NCI-H2196 treated with DMSO at 0.1 percent for 48 hours (cell line): ENCODE measurements at regions not wholly inside any gene's neighbourhood (a gene's known extent, or its start where the extent isn't known, plus 50 kb on each side); places are given as distances from the start of the nearest gene placed in this dataset.

Experiments
- DNase-seq: peaks from one replicate; lab custom pipeline; 2025; ENCODE audit not compliant: unreplicated experiment; lab: John Stamatoyannopoulos, UW

GRCh38 chr7:120207037-120207436, 65.9 kb upstream of the KCND2 start:
- no peak for DNase-seq

GRCh38 chr7:120215654-120216053, 57.3 kb upstream of the KCND2 start:
- no peak for DNase-seq

GRCh38 chr7:120216947-120217346, 56.0 kb upstream of the KCND2 start:
- no peak for DNase-seq

GRCh38 chr7:120218712-120219111, 54.3 kb upstream of the KCND2 start:
- DNase-seq, result no peak

GRCh38 chr7:120221666-120222065, 51.3 kb upstream of the KCND2 start:
- no peak for DNase-seq
